Urothelium cell line (cell line): ENCODE measurements at regions not wholly inside any gene's neighbourhood (a gene's known extent, or its start where the extent isn't known, plus 50 kb on each side); places are given as distances from the start of the nearest gene placed in this dataset.

Experiments used
- DNase-seq: peaks from one replicate; pipeline ENCODE4 v3.0.0; 2011; ENCODE audit warnings: low spot score, mixed read lengths
- FAIRE-seq: peaks from 2 replicates; lab custom pipeline; 2011; peaks lifted over from hg19 to GRCh38; lab: Jason Lieb, UNC

DNA sequence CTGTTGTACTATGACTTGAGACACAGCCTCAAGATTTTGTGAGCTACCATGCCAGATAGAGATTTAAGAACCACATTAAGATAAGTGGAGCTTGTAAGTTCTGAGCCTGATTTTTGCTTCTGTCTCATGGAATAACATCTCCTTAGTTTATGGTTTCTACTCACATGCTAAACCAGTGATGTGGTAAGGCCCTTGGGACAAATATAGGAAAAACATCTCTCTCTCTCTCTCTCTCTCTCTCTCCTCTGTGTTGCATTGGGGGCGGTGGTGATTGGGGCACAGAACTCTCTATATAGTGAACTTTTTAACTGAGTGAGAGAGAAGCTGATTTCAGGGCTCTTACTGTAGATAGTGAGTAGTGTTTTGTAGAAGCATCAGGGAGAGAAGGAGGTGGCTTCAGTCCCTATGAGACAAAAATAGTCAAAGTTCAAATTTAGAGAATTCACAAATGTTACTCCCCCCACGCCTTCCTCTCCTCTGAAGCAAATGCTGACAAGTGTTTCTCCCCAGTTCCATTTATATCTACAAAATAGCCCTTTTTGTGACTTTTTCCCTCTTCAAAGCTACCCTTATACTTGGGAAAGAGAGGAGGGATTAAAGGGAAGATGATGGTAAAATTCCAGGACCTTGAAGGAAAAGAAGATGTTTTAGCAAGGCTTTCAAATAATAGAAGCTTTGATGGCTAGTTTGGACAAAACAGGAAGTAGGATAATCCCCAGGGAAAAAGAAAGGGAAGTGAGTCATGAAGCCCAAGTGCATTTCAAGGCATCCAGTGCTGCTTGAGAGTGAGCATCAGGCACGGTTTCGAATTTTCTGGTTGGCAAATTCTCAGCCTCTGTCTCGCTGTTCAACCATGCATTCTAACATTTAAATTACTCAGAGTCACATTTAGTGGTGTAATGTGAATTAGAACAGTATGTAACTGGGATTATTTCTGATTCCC, 134.3 kb upstream of the AP1S2 start:
- FAIRE-seq = no peak
- DNase-seq = peak; percentile 9

GRCh38 chrX:15985937-15986336, 131.3 kb upstream of the AP1S2 start:
- FAIRE-seq = no peak
- no peak for DNase-seq

DNA sequence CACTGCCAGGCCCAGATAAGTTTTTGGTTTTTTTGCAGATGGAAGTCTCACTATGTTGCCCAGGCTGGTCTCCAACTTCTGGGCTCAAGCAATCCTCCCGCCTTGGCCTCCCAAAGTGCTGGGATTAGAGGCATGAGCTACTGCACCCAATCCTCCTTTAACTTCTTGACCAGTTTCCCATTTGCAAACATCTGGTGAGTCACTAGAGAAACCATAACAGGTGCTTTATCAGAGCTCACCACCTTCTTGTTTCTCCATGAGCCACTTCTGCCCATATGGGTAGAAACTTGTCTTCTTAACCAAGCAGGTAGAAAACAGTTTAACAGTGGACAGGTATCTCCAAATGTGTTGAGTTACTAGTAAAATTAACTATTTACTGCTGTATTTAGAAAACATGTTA, 128.4 kb upstream of the AP1S2 start:
- no peak for DNase-seq

GRCh38 chrX:15977644-15978043, 123.0 kb upstream of the AP1S2 start:
- FAIRE-seq (no peak), DNase-seq (no peak)

More for the DNA sequence above, 128.4 kb upstream of the AP1S2 start:
- no peak for FAIRE-seq

GRCh38 chrX:15976396-15976795, 121.8 kb upstream of the AP1S2 start:
- FAIRE-seq = no peak
- no peak for DNase-seq

DNA sequence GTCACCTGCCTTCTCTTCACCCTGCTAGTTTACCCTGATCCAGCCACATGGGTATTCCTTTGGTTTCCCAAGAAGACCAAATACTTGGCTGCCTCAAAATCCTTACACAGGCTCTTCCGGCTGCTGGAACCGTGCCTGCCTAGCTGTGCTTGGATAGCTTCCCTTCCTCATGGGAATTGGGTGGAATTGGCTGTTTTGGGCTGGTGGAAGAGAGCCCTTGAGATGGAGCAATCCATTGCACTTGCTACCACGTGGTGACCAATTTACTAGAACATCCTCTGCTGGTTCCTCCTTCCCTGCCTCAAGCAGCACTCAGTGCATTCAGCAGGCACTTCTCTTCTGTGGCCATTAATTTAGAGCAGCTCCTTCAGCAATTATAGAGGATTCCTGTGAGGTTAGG, 119.3 kb upstream of the AP1S2 start:
- FAIRE-seq (no peak), DNase-seq (no peak)

GRCh38 chrX:15973299-15973698, 118.7 kb upstream of the AP1S2 start:
- no peak for FAIRE-seq
- DNase-seq = no peak

DNA sequence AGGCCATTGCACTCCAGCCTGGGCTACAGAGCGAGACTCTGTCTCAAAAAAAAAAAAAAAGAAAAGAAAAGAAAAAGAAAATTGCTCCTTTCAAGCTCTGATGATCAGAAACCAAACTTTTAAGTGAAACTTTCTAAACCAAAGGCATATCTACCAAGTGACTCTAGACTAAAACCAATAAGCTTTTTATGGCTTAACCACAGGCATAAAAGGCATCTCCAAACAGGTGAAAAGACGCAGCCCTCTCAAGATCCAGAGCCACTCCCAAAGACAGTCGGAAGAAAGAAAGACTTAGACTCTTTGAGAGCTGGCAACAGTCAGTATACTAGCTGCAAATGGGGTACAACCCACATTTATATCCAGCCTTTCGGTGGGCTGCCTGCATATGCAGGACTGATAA, 117.1 kb upstream of the AP1S2 start:
- FAIRE-seq (no peak), DNase-seq (no peak)

GRCh38 chrX:15963858-15964257, 109.2 kb upstream of the AP1S2 start:
- DNase-seq (no peak), FAIRE-seq (no peak)

GRCh38 chrX:15960237-15960636, 105.6 kb upstream of the AP1S2 start:
- no peak for FAIRE-seq
- no peak for DNase-seq

DNA sequence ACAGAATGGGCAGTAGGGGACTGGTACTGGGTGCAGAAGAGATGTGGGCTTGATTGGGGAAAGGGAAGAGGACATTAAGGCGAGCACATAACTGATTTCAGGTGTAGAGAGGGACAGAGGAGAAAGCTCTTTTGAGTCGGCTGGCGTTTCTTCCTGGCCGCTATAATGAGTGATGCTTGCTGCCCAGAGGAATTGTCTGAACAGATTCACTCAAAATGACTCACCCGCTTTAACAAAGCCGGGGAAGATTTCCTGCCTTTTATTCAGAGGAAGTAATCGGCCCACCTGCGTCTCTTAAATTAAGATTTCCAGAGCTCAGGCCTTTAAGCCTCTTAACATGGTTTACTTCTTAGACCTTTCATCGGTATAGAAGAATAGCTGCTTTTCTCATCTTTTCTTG, 102.1 kb upstream of the AP1S2 start:
- FAIRE-seq = no peak
- peak; percentile 31 for DNase-seq

GRCh38 chrX:15953801-15954200, 99.2 kb upstream of the AP1S2 start:
- FAIRE-seq (no peak), DNase-seq (no peak)

- FAIRE-seq (no peak), DNase-seq (no peak)
These were observed 97.6 kb upstream of the AP1S2 start for GRCh38 chrX:15952212-15952611.

GRCh38 chrX:15948318-15948660, 93.7 kb upstream of the AP1S2 start:
- no peak for FAIRE-seq

GRCh38 chrX:15947648-15948317, 93.2 kb upstream of the AP1S2 start:
- DNase-seq = peak; percentile 21
- no peak for FAIRE-seq

More at GRCh38 chrX:15948318-15948660, 93.7 kb upstream of the AP1S2 start:
- no peak for DNase-seq

- no peak for FAIRE-seq
- DNase-seq = peak; percentile 16
These were observed 92.4 kb upstream of the AP1S2 start for GRCh38 chrX:15946783-15947580.

- FAIRE-seq (no peak), DNase-seq (no peak)
These were observed 88.8 kb upstream of the AP1S2 start for GRCh38 chrX:15943391-15943790.

DNA sequence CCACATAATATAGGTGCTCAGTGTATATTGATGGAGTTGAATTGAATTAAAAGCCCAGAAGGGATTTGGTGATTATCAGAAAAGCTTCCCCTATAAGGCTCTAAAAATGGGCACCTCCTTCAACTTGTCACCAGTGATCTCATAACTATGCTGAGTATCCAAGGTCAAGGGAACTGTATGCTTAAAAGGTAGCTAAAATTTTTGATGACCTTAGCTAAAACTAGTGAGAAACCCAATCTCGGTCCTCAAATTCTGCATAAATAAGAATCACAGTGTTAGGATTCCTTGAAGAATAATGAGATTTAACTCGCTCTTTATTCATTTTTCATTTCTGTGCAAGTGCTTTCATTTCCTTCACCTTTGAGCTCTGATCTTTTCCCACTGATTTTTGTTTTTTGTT, 87.7 kb upstream of the AP1S2 start:
- FAIRE-seq = no peak
- DNase-seq = no peak

- no peak for DNase-seq
- no peak for FAIRE-seq
These were observed 85.1 kb upstream of the AP1S2 start for GRCh38 chrX:15939737-15940136.

DNA sequence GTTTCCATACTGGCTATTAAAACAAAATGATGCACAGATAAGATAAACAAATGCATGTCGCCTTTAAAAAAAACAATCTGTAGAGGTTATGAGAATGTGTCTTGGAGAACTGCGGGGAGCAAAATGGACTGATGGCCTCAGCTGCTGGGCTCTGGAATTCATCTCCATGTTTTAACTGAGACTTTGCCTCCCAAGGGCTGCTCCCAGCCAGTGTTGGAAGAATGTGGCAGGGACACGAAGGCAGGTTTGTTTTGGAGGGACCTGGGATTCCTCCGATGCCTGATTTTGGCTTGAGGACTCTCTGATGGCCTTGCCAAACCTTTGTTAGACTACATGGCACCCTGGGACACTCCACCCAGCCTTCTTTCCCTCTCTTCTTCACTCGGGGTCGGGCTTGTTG, 83.5 kb upstream of the AP1S2 start:
- DNase-seq (no peak), FAIRE-seq (no peak)

- no peak for DNase-seq
- FAIRE-seq = no peak
These were observed 76.7 kb upstream of the AP1S2 start for GRCh38 chrX:15931362-15931761.
